HepG2 (cell line): ENCODE measurements at regions not wholly inside any gene's neighbourhood (a gene's known extent, or its start where the extent isn't known, plus 50 kb on each side); places are given as distances from the start of the nearest gene placed in this dataset.

ENCODE experiments used
- ATAC-seq: fragments of 200-7000 bp; cut with Tn5 transposase; 3 replicates; pipeline ENCODE4 v1.9.1; 2020; ENCODE audit warnings: mild to moderate bottlenecking, moderate library complexity
- BruUV-seq: library from RNA; stranded (reverse); fragments of 400-500 nt; replicated peaks from 2 replicates; lab custom pipeline; 2021; lab: Mats Ljungman, UMichigan
- CTCF ChIA-PET: fragments of 300-600 bp; formaldehyde crosslinking; extraction: SDS; loops from one replicate; lab custom pipeline; 2021; ENCODE audit warnings: low total read pairs, inconsistent platforms, low intra/inter-chr PET ratio; lab: Yijun Ruan, JAX
- POLR2A ChIA-PET: fragments of 350-600 bp; sonication (Branson Sonifier 250); formaldehyde crosslinking; loops from one replicate; lab custom pipeline; 2020; ENCODE audit warnings: antibody characterized with exemption, inconsistent platforms; lab: Yijun Ruan, JAX
- DNase-seq: peaks from one replicate; pipeline ENCODE4 v3.0.0-alpha.2; 2015; ENCODE audit warnings: low spot score
- FAIRE-seq: peaks from 3 replicates; lab custom pipeline; 2011; peaks lifted over from hg19 to GRCh38; lab: Jason Lieb, UNC
- H2AFZ ChIP-seq: one replicate; pipeline ENCODE4 v1.6.1; 2011; ENCODE audit warnings: low read length, inconsistent platforms
- H3K27ac ChIP-seq: fragments of 300-600 bp; 3 replicates; pipeline ENCODE4 v1.8.0; 2011; ENCODE audit warnings: mixed run types, mild to moderate bottlenecking, mixed read lengths, low read length, inconsistent platforms; ENCODE audit not compliant: insufficient read depth; ENCODE audit errors: extremely low read length
- H3K27me3 ChIP-seq, 2 experiments: fragments of 200-600 bp in 1 of 2; 2 replicates in 1 of 2; 3 replicates in 1 of 2; pipeline versions ENCODE4 v1.6.0 to v1.8.0; 2011; ENCODE audit warnings: low read length in 2 of 2, mild to moderate bottlenecking in 2 of 2, moderate library complexity in 2 of 2, inconsistent platforms in 1 of 2; ENCODE audit not compliant: insufficient read depth in 2 of 2, control insufficient read depth in 1 of 2
- H3K36me3 ChIP-seq, 2 experiments: fragments of 200-600 bp in 1 of 2; replicated peaks in 1 of 2; 2 replicates in 1 of 2; 3 replicates in 1 of 2; pipeline versions ENCODE4 v1.5.1 to v1.8.0; 2011; ENCODE audit warnings: low read length in 2 of 2, inconsistent platforms in 1 of 2; ENCODE audit not compliant: insufficient read depth in 2 of 2, control insufficient read depth in 1 of 2
- H3K4me1 ChIP-seq: 2 replicates; pipeline ENCODE4 v1.5.1; 2012; ENCODE audit warnings: low read length, inconsistent platforms; ENCODE audit not compliant: insufficient read depth
- H3K4me2 ChIP-seq: 2 replicates; pipeline ENCODE4 v1.6.0; 2011; ENCODE audit warnings: low read depth, low read length, inconsistent platforms
- H3K4me3 ChIP-seq, 3 experiments: fragments of 200-600 bp in 1 of 3; sonication (generic), shearing (Covaris generic) in 1 of 3; replicated peaks in 1 of 3; 2 replicates each; pipeline ENCODE4 v1.5.1; 2011 to 2016; ENCODE audit warnings: low read length in 3 of 3, inconsistent platforms in 2 of 3, low read depth in 2 of 3, mild to moderate bottlenecking in 2 of 3, control low read depth in 1 of 3, mixed read lengths in 1 of 3; ENCODE audit not compliant: insufficient read depth in 1 of 3
- H3K79me2 ChIP-seq: one replicate; pipeline ENCODE4 v1.6.1; 2011; ENCODE audit warnings: low read length, inconsistent platforms; ENCODE audit not compliant: insufficient read depth
- H3K9ac ChIP-seq: 2 replicates; pipeline ENCODE4 v1.6.0; 2011; ENCODE audit warnings: mild to moderate bottlenecking, low read depth, low read length, inconsistent platforms; ENCODE audit not compliant: insufficient read depth
- H3K9me3 ChIP-seq: 2 replicates; pipeline ENCODE4 v1.5.1; 2012; ENCODE audit warnings: mild to moderate bottlenecking, low read length
- H4K20me1 ChIP-seq: 2 replicates; pipeline ENCODE4 v1.6.0; 2011; ENCODE audit warnings: inconsistent platforms, mild to moderate bottlenecking, low read length, moderate library complexity; ENCODE audit not compliant: insufficient read depth
- CEBPB ChIP-seq: IDR thresholded peaks from 2 replicates; pipeline ENCODE4 v1.6.1; 2011; ENCODE audit warnings: low read depth, low read length, improper control_type of control experiment, borderline replicate concordance
- MEF2D ChIP-seq: sonication (generic); formaldehyde crosslinking; IDR thresholded peaks from 2 replicates; pipeline ENCODE4 v1.5.1; 2020; ENCODE audit warnings: mild to moderate bottlenecking, missing genetic modification reagents
- MLXIP ChIP-seq: sonication (generic); formaldehyde crosslinking; IDR thresholded peaks from 2 replicates; pipeline ENCODE4 v1.9.0; 2021; ENCODE audit warnings: missing genetic modification reagents, borderline replicate concordance
- SMARCC2 ChIP-seq: fragments of 450-650 bp; IDR thresholded peaks from 2 replicates; pipeline ENCODE4 v1.6.1; 2017; ENCODE audit warnings: antibody characterized with exemption, mild to moderate bottlenecking
- TBX2 ChIP-seq: sonication (generic); formaldehyde crosslinking; IDR thresholded peaks from 2 replicates; pipeline ENCODE4 v1.5.0; 2020; ENCODE audit warnings: missing genetic modification reagents, mild to moderate bottlenecking, borderline replicate concordance
- ZNF263 ChIP-seq: sonication (generic); formaldehyde crosslinking; IDR thresholded peaks from 2 replicates; pipeline ENCODE4 v1.4.0; 2020; ENCODE audit warnings: missing genetic modification reagents
- ZNF407 ChIP-seq: sonication (generic); formaldehyde crosslinking; IDR thresholded peaks from one replicate; pipeline ENCODE4 v1.5.1; 2020; ENCODE audit warnings: mild to moderate bottlenecking, missing genetic modification reagents; ENCODE audit errors: not compliant biosample characterization
- ZNF879 ChIP-seq: sonication (generic); formaldehyde crosslinking; IDR thresholded peaks from 2 replicates; pipeline ENCODE4 v1.8.1; 2023; ENCODE audit warnings: missing genetic modification reagents
- WGBS: methylation state at CpG from one replicate; pipeline ENCODE4 v1.1.6; 2017; ENCODE audit warnings: low lambda C conversion rate; 5-methylcytosine and 5-hydroxymethylcytosine counted together
- in situ Hi-C: cut with HindIII; loops from 2 replicates; pipeline ENCODE4 v1.10.0; 2017; ENCODE audit warnings: low pct_unique_long_range_greater_than_20kb; ENCODE audit not compliant: extremely low pct_ligation_motif_present
- intact Hi-C: fragments of 100-400 bp; cut with micrococcal nuclease; formaldehyde crosslinking; loops from one replicate; pipeline ENCODE4 v1.10.0; 2022; ENCODE audit not compliant: unreplicated experiment

- 6% methylated on average over 13 of the region's 14 CpGs for WGBS
- H3K4me2 ChIP-seq: no peak overlapping the region
- BruUV-seq: no TSS peak
These were observed 99.9 kb upstream of the PMEPA1 start for GRCh38 chr20:57809661-57810172.

GRCh38 chr20:57809149-57809548 is 99.3 kb upstream of the PMEPA1 start:
- Histone ChIP-seq H2AFZ (no peak overlapping the region), H3K4me3 (no peak overlapping the region), H3K4me2 (no peak overlapping the region), H3K27me3 (peaks cover 3 to 33% of the 10 kb centered on the region in 2 experiments; a peak in 2 of 5 replicates), H3K79me2 (no peaks in the 10 kb centered on the region), H3K36me3 (no peaks in the 10 kb centered on the region), H3K27ac (no peak overlapping the region), H3K4me1 (no peaks in the 10 kb centered on the region), H4K20me1 (no peaks in the 10 kb centered on the region), H3K9me3 (no peaks in the 10 kb centered on the region), H3K9ac (no peak overlapping the region)
- DNase-seq: no peak
- POLR2A ChIA-PET: no interaction called here
- no peak for FAIRE-seq
- BruUV-seq: no TSS peak
- ATAC-seq: no peak
- in situ Hi-C loops (no loop called here), intact Hi-C loops (no loop called here)
- CTCF ChIA-PET: no interaction called here
- 16% methylated on average over 5 of the region's 5 CpGs for whole genome bisulfite sequencing
- TF ChIP-seq MEF2D (CRISPR knock-in tag) (no peak), MLXIP (CRISPR knock-in tag) (no peak), SMARCC2 (no peak), TBX2 (CRISPR knock-in tag) (no peak), ZNF407 (CRISPR knock-in tag) (no peak)

More at GRCh38 chr20:57809661-57810172, 99.9 kb upstream of the PMEPA1 start:
- ATAC-seq: peak; percentile 18; the same call in 1 of the 3 replicates
- Histone ChIP-seq H4K20me1 (no peaks in the 10 kb centered on the region), H3K27ac (no peak overlapping the region), H3K27me3 (peaks cover 3 to 28% of the 10 kb centered on the region in 2 experiments; a peak in 2 of 5 replicates), H3K4me3 (no peak overlapping the region), H3K36me3 (no peaks in the 10 kb centered on the region), H3K79me2 (no peaks in the 10 kb centered on the region), H3K9me3 (no peaks in the 10 kb centered on the region), H3K9ac (no peak overlapping the region), H3K4me1 (no peaks in the 10 kb centered on the region), H2AFZ (no peak overlapping the region)
- no peak for DNase-seq
- intact Hi-C loops (no loop called here), in situ Hi-C loops (no loop called here)
- POLR2A ChIA-PET: no interaction called here
- peak; percentile 82 for TF ChIP-seq CEBPB
- TF ChIP-seq ZNF879: no peak
- peak; percentile 50; the same call in 1 of the 2 replicates for TF ChIP-seq ZNF263 (CRISPR knock-in tag)
- no peak for FAIRE-seq
- CTCF ChIA-PET: no interaction called here
